Skin epidermis (tissue), 12 donors: ENCODE measurements at regions not wholly inside any gene's neighbourhood (a gene's known extent, or its start where the extent isn't known, plus 50 kb on each side); places are given as distances from the start of the nearest gene placed in this dataset.
"Not testable (repeated sequence)": the region's sequence is repeated elsewhere in the genome, so short reads cannot be mapped to it uniquely, and the experiment has no call there.

ENCODE experiments used
- H3K27ac ChIP-seq, 21 experiments: fragments of 200-600 bp; sonication (generic) in 11 of 21; one replicate each; pipeline ENCODE4 v1.5.0; 2020; ENCODE audit warnings: mild to moderate bottlenecking in 3 of 21, inconsistent platforms in 2 of 21, moderate library complexity in 2 of 21
- H3K4me3 ChIP-seq, 7 experiments: fragments of 200-600 bp; sonication (generic) in 2 of 7; one replicate each; pipeline ENCODE4 v1.5.0; 2020; ENCODE audit warnings: inconsistent platforms in 2 of 7, mild to moderate bottlenecking in 2 of 7, moderate library complexity in 1 of 7

DNA sequence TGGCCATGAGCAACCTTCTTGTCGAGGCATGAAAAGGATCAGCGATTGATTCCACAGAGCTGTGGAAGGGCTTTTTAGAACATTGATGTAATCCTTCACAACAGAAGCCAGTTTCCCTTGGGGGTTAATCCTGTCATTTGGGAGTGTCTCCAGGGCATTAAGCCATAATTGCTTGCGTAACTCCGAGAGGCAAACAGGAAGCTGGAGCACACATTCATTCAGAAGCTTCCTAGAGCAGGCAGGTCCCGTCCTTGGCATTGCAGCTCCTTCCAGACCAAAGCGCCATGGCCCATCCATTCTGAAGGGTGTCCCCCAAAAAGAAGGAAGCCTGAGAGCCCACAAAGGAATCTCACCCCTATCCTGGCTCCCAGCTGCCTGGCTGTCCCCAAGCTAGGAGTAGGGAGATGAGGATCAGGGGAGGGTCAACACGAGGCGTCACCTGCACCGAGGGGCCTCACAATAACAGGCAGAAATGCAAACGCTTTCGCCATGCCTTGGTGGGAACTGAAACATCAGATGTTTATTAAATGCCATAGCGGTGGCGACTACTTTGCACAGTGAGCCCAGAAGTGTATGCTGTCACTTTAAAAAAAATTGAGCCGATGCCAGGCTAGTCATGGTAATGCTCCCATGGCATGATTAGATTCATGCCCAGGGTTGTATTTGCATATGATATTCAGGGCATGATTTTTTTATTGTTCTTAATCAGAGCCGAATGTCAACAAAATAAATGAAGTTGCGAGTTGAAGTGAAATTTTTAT is 339.4 kb downstream of the BCL11A start:
- H3K4me3 ChIP-seq, result peak overlapping the region in 2 of 7 experiments; percentile 7 to 21

DNA sequence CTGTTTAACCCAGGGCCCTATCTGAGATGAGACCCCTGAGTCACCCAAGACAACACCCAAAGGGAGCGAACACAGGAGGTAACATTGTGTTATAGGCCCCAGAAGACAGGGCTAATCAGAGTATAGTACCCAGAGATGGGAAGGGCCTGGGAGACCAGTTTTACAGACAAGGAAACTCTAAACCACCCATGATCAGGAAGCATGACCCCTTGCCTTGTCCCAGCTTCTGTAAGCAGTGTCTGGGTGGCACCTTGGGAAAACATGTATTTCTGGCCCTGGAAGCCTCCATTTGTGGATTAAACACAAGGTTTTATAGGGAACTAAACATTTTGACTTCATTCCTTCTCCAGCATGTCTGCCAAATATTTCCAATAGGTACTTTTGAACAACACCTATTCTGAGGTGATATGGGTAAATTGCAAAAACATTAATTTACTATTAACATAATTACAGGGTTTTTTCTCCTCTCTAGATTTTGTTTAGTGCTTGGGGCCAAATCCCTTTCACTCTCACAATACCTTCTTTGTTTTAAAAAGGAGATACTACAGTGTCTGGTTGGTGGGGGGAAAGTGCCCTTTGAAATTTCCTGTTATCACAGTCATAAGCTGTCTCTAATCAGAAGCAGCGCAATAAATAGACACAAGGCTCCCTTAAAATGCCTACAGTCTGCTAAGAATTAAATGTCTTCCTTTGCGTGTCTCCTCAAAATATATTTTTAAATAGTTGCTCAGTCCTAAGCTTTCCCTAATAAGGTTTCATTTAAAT is 341.1 kb downstream of the BCL11A start:
- H3K27ac ChIP-seq, result peak overlapping the region in 1 of 21 experiments; percentile 60
- no peak overlapping the region for H3K4me3 ChIP-seq

More for the DNA sequence above, 339.4 kb downstream of the BCL11A start:
- H3K27ac ChIP-seq, result peak overlapping the region in 18 of 21 experiments; percentile 12 to 89 (median 72)

DNA sequence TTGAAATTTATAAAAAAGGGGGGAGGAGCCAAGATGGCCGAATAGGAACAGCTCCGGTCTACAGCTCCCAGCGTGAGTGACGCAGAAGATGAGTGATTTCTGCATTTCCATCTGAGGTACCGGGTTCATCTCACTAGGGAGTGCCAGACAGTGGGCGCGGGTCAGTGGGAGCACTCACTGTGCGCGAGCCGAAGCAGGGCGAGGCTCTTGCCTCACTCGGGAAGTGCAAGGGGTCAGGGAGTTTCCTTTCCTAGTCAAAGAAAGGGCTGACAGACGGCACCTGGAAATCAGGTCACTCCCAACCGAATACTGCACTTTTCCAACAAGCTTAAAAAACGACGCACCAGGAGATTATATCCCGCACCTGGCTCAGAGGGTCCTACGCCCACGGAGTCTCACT is 364.4 kb downstream of the BCL11A start:
- not testable (repeated sequence) for H3K4me3 ChIP-seq, H3K27ac ChIP-seq

DNA sequence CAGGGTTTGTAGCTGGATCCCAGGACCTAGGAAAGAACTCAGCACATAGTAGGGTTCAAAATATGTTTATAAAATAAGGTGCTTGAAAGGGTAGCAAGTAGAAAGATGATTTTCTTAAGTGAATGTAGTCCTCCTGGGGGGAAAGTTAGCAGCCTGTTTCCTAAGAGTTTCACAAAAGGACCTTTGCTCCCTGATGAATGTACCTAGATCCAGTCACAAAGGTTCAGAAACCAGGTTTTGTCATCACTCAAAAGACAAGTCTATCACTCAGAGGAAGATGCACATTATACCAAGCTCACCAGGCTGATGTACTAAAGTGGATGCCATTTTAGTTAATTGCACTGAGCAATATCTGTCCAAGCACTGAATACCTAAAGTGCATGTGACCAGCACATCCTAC is 378.2 kb downstream of the BCL11A start:
- Histone ChIP-seq H3K4me3 (no peak overlapping the region), H3K27ac (no peak overlapping the region)

DNA sequence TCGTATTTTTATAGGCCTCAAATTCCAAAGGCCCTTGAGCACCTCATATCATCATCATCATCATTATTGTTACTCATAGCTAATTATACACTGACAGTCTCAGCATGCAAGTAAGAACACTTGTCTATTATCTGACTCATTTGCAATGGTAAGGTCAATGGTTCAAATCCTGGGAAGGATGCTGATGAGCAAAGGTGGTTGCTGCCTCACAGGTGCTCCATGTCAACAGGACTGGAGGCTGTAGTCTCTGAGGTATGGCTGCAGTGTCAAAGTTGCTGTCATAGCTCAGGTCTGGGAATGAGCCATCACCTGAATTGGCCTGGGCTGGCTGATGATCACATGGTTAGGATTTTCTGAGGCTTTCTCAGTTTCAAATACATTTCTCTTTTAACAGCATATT is 379.3 kb downstream of the BCL11A start:
- no peak overlapping the region for H3K27ac ChIP-seq
- no peak overlapping the region for H3K4me3 ChIP-seq

DNA sequence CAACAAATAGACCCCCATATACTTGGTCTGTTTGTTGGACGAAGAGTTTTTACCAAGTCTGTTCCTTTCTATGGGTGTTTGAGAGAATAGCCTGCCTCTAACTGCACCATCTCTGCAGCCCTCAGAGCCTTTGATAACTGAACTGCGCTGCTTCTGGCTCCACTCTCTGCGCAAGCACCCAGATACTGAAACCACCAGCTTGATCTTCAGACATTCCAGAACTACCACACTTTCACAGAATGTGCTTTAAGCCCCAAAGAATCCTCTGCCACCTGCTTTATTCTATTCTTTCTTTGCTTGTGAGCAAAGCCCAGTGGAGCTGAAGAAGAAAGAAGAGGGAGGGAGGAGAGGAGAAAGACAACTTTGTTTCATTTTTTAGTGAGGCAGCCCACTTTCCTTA is 380.7 kb downstream of the BCL11A start:
- Histone ChIP-seq H3K4me3 (no peak overlapping the region), H3K27ac (no peak overlapping the region)

DNA sequence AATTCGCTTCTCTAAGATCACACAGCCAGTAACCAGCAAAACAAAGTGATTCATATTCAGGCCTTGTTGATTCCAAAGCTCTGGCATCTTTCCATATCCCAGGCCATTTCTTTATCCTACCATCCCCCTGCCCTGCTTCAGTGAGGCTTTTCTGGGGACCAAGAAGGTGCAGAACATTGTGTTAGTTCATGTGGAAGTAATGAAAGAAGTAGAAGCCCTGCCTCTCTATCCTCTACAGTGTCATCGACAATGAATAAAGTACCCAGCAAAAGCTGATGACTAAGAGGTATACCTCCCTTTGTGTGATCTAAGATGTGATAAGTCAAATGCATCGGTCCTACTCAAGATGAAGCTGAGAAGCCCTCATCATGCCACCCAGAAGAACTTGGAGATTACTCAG is 383.2 kb downstream of the BCL11A start:
- Histone ChIP-seq H3K4me3 (no peak overlapping the region), H3K27ac (no peak overlapping the region)

DNA sequence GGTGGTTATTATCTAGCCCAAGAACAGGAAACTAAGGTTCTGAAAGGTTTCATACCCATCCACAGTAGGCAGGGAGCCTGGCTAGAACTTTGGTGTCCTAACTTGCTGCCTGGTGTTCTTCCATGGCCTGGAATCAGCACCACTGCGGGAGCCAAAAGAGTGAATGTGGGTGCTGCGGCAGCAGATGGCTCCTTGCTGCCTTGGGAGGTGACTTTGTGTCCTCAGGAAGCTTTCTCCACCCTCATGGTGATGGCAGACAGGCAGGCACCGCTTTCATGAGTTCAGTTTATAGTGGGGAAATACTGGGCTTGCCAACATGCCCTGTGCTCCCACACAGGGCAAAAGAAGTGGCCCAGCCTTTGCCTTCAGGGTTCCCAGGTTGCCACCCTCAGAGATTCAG is 385.2 kb downstream of the BCL11A start:
- Histone ChIP-seq H3K27ac (no peak overlapping the region), H3K4me3 (no peak overlapping the region)

DNA sequence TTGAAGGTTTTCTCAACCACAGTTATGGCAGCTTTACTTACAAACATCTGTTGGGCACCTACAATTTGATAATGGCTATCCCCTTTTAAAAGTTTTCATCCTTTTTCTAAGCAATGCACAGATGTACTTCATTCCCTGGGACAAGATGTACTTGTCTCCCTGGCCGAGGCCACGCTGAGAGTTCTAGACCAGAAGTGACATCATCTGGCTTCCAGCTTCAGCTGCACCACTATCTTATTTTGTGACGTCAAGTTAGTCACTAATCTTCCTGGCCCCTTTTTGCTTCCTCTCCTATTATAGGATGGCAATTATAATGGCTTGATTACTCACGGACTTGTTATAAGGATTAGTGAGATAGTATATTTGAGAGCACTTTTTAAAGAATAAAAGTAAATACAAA is 386.4 kb downstream of the BCL11A start:
- no peak overlapping the region for H3K4me3 ChIP-seq
- no peak overlapping the region for H3K27ac ChIP-seq

DNA sequence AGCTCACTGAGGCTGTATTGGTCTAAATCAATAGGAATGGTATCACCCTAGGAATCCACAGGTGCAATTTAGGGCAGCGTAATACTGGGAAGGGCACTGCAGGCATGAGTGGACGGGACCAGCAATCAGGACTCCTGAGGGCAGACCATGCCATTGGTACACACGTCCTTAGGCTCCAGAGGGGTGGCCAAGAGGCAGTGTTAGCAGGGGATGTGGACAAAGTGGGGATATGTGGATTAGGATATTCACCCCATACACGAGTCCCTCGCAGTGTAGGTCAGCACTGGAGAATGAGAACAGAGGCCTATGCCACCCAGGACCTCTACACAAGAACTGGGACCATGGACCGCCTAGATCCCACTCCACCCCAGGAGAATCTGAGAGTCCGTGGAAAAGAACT is 389.8 kb downstream of the BCL11A start:
- H3K4me3 ChIP-seq, result no peak overlapping the region
- no peak overlapping the region for H3K27ac ChIP-seq

DNA sequence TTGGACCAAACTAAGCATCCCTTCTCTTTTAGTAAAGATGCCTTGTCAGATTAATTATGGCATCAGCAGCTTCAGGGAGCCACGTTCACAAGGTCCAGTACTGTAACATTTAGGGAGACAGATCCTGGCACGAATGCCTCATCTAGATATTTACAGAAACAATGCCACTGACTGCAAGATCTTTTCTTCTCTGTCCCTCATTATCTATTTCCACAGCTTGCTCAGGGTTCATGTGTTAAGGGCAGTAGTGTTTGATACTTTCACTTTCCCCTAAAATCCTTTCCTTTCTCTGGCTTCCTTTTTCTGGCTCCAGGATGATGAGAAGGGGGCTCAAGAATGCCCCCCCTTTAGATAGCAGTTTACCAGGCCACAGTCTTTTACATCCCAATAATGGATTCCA is 393.9 kb downstream of the BCL11A start:
- no peak overlapping the region for H3K27ac ChIP-seq
- H3K4me3 ChIP-seq, result no peak overlapping the region

DNA sequence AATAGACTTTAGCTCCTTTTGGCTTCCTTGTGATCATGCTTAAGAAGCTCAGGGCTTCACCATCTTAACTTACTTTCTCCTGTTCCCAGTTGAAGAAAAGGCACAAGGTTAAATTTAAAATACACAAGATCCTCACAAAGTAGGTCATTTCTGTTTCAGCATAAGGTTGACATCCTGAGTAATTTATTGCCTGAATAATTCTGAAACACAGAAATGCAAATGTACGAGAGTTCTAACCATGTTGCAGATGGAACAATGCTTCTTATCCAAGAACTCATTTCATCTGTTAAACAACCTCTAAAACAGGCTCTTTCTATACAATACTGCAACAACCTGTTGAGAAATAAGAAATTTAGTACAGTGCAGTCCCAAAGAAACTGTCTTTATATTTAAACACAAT is 395.2 kb downstream of the BCL11A start:
- Histone ChIP-seq H3K27ac (no peak overlapping the region), H3K4me3 (no peak overlapping the region)

DNA sequence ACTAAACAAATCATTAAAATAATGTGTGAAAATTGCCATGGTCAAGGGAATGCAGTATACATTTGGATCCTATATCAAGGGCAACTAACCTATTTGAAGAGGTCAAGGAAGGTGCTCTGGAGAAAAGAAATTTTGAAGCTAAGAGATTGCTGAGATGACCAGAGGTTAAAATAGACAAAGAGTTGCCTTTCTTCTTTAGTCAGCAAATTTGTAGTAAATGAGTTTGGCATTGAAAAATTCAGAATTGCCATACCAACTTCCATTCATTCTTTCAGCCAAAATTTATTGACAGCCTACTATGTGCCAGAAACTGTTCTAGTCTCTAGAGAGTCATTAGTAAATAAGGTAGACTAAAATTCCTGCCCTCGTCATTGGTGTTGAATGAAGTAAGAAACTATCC is 396.2 kb downstream of the BCL11A start:
- Histone ChIP-seq H3K4me3 (no peak overlapping the region), H3K27ac (no peak overlapping the region)

DNA sequence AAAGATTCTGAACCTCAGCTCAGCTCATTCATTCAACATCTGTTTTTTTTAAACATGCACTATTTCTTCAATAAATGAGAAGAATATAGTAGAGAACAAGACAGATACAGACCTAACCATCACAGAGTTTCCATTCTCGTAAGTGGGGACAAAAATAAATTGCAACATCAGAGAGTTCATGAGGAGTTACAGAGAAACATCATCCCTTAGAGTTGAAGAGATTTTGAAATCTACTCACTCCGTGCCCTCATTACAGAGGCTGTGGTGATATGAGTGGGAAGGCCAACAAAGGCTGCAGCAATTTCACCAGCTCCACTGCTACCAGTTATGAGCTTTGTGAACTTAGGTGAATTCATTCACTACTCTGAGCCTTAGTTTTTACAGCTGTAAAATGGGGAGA is 399.3 kb downstream of the BCL11A start:
- Histone ChIP-seq H3K27ac (no peak overlapping the region), H3K4me3 (no peak overlapping the region)

DNA sequence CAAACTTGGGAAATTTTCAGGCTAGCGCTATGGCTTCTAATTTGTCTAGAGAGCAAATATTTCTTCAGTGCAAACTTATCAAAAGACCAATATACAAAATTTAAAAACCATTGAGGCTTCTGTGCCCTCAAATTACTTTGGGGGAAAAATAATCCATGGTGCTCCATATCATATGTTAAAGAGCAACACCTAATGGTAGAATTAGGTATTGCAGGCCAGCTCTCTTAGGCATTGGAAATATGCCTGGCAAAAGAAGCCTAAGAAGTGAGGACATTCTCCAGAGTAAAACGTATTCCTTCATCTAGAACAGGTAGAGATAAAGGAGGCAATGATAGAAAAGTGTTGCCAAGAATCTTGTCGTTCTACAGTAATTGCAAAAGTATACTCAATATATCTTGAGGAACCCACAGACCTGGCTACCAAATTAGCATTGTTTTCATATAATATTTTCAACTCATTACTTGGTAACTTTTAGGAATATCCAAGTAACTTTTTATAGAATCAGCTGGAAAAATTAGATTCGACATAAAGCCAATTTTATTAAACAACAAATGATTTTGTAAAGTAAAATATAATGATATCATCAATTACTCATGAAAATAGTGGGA is 401.1 kb downstream of the BCL11A start:
- Histone ChIP-seq H3K4me3 (no peak overlapping the region), H3K27ac (no peak overlapping the region)

DNA sequence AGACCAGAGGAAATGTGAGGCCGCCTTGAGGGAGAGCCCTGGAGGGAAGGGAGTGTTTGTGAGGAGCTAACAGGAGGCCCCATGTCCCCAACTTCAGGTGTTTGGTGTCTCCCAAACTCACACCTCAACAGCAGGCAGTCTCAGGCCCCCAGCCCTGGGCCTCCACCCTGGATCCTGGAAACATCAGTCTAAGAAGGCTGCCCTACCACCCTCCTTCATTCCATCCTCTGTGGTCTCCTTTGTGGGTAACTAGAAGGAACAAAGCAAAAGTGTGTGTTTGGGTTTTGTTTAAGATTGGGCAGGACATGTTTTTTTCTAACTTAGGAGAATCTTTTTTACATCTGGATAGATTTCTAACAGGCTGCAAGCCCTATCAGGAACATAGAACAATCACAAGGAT is 404.3 kb downstream of the BCL11A start:
- H3K4me3 ChIP-seq, result no peak overlapping the region
- no peak overlapping the region for H3K27ac ChIP-seq

DNA sequence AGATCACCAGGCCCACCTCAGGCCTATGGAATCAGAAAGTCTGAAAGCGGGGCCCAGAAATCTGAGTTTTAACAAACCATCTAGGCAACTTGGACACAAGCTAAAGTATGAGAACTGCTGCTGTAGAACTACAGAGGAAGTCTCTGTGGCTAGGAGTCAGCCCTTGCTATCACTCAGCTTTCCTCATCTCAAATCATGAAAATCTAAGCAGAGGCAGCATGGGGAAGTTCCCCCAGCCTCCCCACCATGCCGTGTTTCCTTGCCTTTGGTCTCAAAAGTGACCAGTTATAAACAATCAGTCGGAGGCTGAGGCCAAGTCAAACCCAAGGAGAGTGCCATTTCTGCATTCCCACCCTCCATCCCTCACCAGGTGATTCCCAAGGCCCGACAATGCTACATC is 404.7 kb downstream of the BCL11A start:
- Histone ChIP-seq H3K27ac (no peak overlapping the region), H3K4me3 (no peak overlapping the region)

DNA sequence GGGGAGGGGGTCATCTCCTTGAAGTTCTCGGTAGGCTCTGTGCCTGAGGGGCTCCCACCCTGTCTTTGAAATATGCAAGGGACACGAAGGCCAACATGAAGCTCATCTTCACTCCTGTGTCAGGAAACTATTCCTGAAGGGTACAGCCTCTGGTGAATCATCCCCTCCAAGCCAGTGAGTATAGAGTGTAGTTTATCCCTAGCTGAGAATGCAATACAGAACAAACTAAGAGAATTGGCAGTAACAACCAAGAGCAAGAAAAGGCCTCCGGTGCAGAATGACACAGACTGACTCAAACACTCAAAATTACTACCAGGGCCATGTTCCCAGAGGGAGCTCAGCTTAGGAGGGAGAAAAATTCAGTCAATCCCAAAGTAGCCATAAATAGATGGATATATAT is 413.3 kb downstream of the BCL11A start:
- Histone ChIP-seq H3K4me3 (no peak overlapping the region), H3K27ac (peak overlapping the region in 1 of 21 experiments; percentile 16)

DNA sequence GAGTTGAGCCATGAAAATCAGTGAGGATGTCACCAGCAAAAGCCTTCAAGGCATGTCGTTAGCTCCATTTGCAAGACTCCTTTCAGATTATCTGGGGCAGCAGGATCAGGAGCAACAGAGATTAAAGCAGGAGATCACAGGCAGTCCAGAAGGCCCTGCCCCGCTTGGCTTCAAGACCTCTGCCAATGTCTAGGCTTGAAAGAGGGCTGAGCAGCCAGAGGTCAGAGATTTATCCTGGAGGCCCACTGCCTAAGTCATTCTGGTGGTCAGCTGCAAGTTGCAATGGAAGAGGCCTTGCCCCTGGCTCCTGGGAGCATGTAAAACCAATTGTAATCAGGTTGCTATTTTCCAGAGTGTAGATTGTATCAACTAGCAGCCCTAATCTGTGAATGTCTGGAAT is 416.5 kb downstream of the BCL11A start:
- Histone ChIP-seq H3K4me3 (no peak overlapping the region), H3K27ac (no peak overlapping the region)

DNA sequence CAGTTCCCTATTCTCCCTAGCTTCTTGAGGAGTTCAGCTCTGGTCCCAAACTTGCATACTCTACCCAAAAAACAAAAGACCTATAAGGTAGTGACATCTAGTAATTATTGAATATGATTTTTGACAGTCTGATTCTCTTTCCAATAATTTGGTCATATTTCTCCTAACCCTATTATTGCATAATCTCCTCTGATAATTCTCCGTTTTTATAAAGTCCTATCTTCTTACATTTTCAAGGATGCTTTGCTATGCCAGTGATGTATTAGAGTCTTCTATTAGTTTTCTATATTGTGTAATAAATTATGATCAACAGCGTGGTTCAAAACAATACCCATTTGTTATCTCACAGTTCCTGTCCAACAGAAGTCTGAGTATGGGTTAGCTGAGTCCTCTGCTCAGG is 426.3 kb downstream of the BCL11A start:
- no peak overlapping the region for H3K27ac ChIP-seq

More for the DNA sequence above, 426.3 kb downstream of the BCL11A start:
- no peak overlapping the region for H3K4me3 ChIP-seq
